ENCODE measurements at regions not wholly inside any gene's neighbourhood (a gene's known extent, or its start where the extent isn't known, plus 50 kb on each side); places are given as distances from the start of the nearest gene placed in this dataset.
"Not testable (repeated sequence)": the region's sequence is repeated elsewhere in the genome, so short reads cannot be mapped to it uniquely, and the experiment has no call there.

GRCh38 chr6:82781620-82782204 lies 283.9 kb downstream of the UBE3D start:
- no peak for DNase-seq
- H3K4me3 Mint-ChIP-seq = no peak overlapping the region
- ATAC-seq = no peak
- H3K27ac Mint-ChIP-seq = no peak overlapping the region
- no peaks in the 10 kb centered on the region for H3K36me3 Mint-ChIP-seq (ENCODE audit: low read depth)
- H3K27me3 Mint-ChIP-seq = no peaks in the 10 kb centered on the region
- H3K9me3 Mint-ChIP-seq = no peaks in the 10 kb centered on the region
- no peaks in the 10 kb centered on the region for H3K4me1 Mint-ChIP-seq

DNA sequence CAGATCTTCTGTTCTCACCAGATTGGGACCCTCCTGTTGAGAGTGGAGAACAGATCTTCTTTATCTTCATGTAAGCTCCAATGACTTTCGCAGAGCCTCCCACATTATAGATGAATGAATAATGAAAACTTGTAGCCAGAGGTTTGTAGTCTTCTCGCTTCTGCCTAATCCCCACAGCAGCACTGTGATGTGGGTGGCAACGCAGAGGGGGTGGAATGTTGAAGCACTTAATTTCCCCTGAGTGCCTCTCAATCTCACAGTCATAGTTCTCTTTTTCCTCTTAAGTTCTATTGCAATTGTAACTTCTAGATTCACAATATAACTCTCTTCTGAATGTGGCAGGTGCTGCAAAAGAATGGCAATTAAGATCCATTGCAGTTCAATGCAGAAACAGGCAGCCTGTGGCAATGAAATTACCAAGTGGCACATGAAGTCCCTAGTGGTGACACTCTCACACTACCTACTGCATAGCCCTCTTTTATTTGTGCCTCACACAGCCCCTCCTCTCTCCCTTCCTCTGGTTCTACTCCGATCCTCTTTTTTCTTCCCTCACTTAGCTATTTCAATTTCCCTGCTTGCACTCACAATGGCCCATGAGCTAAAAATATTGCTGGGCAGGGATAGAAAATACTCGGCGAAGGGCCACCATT lies 281.9 kb downstream of the UBE3D start:
- Mint-ChIP-seq H3K27ac (no peak overlapping the region), H3K36me3 (ENCODE audit: low read depth) (no peaks in the 10 kb centered on the region), H3K27me3 (no peaks in the 10 kb centered on the region), H3K4me1 (no peaks in the 10 kb centered on the region), H3K4me3 (no peak overlapping the region), H3K9me3 (no peaks in the 10 kb centered on the region)
- no peak for DNase-seq
- ATAC-seq = no peak

- Mint-ChIP-seq H3K27ac (no peak overlapping the region), H3K36me3 (ENCODE audit: low read depth) (no peaks in the 10 kb centered on the region), H3K4me1 (no peaks in the 10 kb centered on the region), H3K4me3 (no peak overlapping the region), H3K27me3 (no peaks in the 10 kb centered on the region), H3K9me3 (peaks cover 3% of the 10 kb centered on the region)
- DNase-seq (no peak), ATAC-seq (no peak)
Observed at GRCh38 chr6:82785206-82785605, 280.4 kb downstream of the UBE3D start.

DNA sequence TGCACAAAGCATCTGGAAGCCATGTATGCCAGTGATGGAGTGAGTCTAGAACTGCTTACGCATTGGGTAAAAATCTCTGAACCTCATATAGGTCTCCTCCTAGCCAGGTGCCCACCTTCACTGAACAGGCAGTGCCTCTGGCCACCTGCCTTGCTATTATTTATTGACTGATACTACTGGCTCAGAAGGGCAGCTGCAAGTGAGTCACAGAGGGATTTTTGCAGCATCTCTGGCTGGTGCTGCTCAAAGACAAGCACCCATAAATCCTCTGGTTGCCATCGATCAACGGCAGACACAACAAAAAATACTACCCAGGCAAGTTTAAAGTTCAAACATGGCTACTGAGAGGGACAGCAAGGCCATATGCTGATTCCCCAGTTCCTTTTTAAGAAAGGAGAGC lies 279.4 kb downstream of the UBE3D start:
- Mint-ChIP-seq H3K27ac (no peak overlapping the region), H3K4me3 (no peak overlapping the region), H3K4me1 (no peaks in the 10 kb centered on the region), H3K36me3 (ENCODE audit: low read depth) (no peaks in the 10 kb centered on the region), H3K9me3 (peaks cover 3% of the 10 kb centered on the region), H3K27me3 (no peaks in the 10 kb centered on the region)
- ATAC-seq (no peak), DNase-seq (no peak)

DNA sequence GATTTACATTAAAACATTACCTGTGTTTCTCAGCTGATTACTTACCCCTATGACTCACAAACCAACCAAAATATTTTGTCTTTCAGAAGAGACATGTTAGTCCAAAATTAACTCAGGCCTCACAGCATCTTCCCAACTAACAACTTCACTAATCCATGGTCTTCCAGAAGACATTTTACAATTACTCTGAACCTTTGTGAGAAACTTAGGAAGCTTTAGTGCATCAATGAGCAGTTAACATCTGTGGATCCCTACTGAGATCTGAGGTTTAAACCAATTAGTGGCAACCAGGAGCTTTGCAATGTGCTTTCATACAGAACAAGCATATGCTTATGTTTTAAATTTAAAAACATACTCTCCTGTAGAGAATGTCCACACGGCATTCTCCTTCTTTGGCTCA lies 269.7 kb downstream of the UBE3D start:
- ATAC-seq = no peak
- no peak for DNase-seq
- H3K27ac Mint-ChIP-seq = no peak overlapping the region
- H3K4me3 Mint-ChIP-seq = no peak overlapping the region
- H3K27me3 Mint-ChIP-seq = no peaks in the 10 kb centered on the region
- H3K4me1 Mint-ChIP-seq = no peaks in the 10 kb centered on the region
- H3K36me3 Mint-ChIP-seq (ENCODE audit: low read depth) = no peaks in the 10 kb centered on the region
- H3K9me3 Mint-ChIP-seq = no peaks in the 10 kb centered on the region

DNA sequence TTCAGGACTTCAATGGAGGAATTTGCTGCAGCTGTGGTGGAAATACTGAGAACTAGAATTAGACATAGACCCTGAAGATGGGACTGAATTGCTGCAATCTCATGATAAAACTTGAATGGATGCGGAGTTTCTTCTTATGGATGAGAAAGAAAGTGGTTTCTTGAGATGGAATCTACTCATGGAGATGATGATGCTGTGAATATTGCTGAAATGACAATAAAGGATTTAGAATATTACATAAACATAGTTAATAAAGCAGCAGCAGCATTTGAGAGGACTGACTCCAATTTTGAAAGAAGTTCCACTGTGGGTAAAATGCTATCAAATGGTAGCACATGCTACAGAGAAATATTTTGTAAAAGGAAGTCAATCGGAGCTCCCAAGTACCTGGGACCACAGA lies 264.6 kb downstream of the UBE3D start:
- no peak overlapping the region for H3K4me3 Mint-ChIP-seq
- H3K9me3 Mint-ChIP-seq = peaks cover 14% of the 10 kb centered on the region

GRCh38 chr6:82816243-82816642 lies 249.4 kb downstream of the UBE3D start:
- not testable (repeated sequence) for H3K27ac Mint-ChIP-seq; H3K4me3 Mint-ChIP-seq; H3K9me3 Mint-ChIP-seq; H3K36me3 Mint-ChIP-seq (ENCODE audit: low read depth); H3K27me3 Mint-ChIP-seq; ATAC-seq; H3K4me1 Mint-ChIP-seq; DNase-seq

More for the DNA sequence above, 264.6 kb downstream of the UBE3D start:
- DNase-seq (no peak), ATAC-seq (no peak)
- H3K27me3 Mint-ChIP-seq = no peaks in the 10 kb centered on the region
- no peaks in the 10 kb centered on the region for H3K36me3 Mint-ChIP-seq (ENCODE audit: low read depth)
- no peak overlapping the region for H3K27ac Mint-ChIP-seq
- no peaks in the 10 kb centered on the region for H3K4me1 Mint-ChIP-seq

DNA sequence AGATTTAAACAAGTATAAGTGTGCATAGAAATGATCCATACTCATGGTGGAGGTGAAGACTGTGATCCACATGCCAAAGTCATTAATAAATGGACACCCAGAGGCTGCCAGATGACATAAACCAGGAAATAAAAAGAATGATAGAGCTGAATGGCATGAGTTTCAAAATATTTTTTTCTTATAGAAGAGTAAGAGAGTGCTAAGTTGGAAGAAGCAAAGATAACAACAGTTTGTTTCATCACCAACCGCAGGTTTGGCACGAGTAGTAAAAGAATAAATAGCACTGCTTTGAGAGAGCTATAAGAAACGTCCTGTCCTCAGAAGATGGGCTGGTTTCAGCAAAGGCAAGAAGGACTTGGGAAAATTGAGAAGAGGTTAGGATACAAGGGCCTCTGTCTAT lies 246.9 kb downstream of the UBE3D start:
- Mint-ChIP-seq H3K27me3 (peaks cover 2% of the 10 kb centered on the region), H3K27ac (no peak overlapping the region), H3K9me3 (peaks cover 5% of the 10 kb centered on the region), H3K4me1 (no peaks in the 10 kb centered on the region), H3K4me3 (no peak overlapping the region), H3K36me3 (ENCODE audit: low read depth) (no peaks in the 10 kb centered on the region)
- no peak for DNase-seq
- no peak for ATAC-seq

- Mint-ChIP-seq H3K4me3 (no peak overlapping the region), H3K27ac (no peak overlapping the region), H3K4me1 (no peaks in the 10 kb centered on the region), H3K36me3 (ENCODE audit: low read depth) (no peaks in the 10 kb centered on the region), H3K9me3 (no peaks in the 10 kb centered on the region), H3K27me3 (peaks cover 3% of the 10 kb centered on the region)
- ATAC-seq (no peak), DNase-seq (no peak)
Observed at GRCh38 chr6:82823361-82823760, 242.3 kb downstream of the UBE3D start.

DNA sequence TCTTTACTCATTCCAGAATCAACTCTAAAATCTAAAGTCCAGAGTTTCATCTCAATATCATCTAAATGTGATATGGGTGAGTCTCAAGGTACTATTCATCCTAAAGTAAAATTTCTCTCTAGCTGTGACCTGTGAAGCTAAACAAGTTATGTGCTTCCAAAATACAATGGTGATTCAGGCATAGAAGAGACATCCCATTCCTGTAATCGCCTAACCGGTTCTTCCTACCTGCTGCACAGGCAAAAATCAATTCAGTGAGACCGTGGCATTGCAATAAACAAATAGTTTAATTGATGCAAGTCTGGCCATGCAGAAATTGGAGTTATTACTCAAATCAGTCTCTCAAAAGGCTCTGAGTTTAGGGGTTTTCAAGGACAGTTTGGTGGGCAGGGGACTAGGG lies 232.8 kb downstream of the UBE3D start:
- H3K4me3 Mint-ChIP-seq = no peak overlapping the region
- ATAC-seq = no peak
- H3K36me3 Mint-ChIP-seq (ENCODE audit: low read depth) = no peaks in the 10 kb centered on the region
- H3K4me1 Mint-ChIP-seq = no peaks in the 10 kb centered on the region
- H3K27ac Mint-ChIP-seq = no peak overlapping the region
- no peaks in the 10 kb centered on the region for H3K9me3 Mint-ChIP-seq
- DNase-seq = no peak
- H3K27me3 Mint-ChIP-seq = peaks cover 3% of the 10 kb centered on the region

DNA sequence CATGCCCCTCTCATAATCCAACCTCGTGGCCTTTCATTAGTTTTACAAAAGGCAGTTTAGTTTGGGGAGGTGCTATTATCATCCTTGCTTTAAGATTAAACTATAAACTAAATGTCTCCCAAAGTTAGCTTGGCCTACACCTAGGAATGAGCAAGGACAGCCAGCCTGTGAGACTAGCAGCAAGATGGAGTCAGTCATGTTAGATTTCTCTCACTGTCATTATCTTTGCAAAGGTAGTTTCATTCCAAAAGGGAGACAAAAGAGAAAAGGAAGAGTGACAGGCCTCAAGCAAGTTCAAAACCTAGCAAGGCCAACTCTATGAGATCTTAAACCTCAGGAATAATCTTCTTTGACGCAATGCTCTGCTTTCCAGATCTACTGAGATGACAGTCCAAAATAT lies 232.2 kb downstream of the UBE3D start:
- Mint-ChIP-seq H3K4me3 (no peak overlapping the region), H3K4me1 (no peaks in the 10 kb centered on the region), H3K27ac (no peak overlapping the region), H3K27me3 (no peaks in the 10 kb centered on the region), H3K9me3 (no peaks in the 10 kb centered on the region), H3K36me3 (ENCODE audit: low read depth) (no peaks in the 10 kb centered on the region)
- DNase-seq (no peak), ATAC-seq (no peak)

- DNase-seq (no peak), ATAC-seq (no peak)
- Mint-ChIP-seq H3K9me3 (no peaks in the 10 kb centered on the region), H3K27ac (no peak overlapping the region), H3K4me1 (no peaks in the 10 kb centered on the region), H3K27me3 (no peaks in the 10 kb centered on the region), H3K36me3 (ENCODE audit: low read depth) (no peaks in the 10 kb centered on the region), H3K4me3 (no peak overlapping the region)
Observed at GRCh38 chr6:82836022-82836575, 229.5 kb downstream of the UBE3D start.

GRCh38 chr6:82840571-82840970 lies 225.1 kb downstream of the UBE3D start:
- H3K9me3 Mint-ChIP-seq = no peaks in the 10 kb centered on the region
- no peak overlapping the region for H3K27ac Mint-ChIP-seq
- H3K27me3 Mint-ChIP-seq = peaks cover 1% of the 10 kb centered on the region
- no peaks in the 10 kb centered on the region for H3K36me3 Mint-ChIP-seq (ENCODE audit: low read depth)
- DNase-seq (no peak), ATAC-seq (no peak)
- no peak overlapping the region for H3K4me3 Mint-ChIP-seq
- no peaks in the 10 kb centered on the region for H3K4me1 Mint-ChIP-seq

- H3K27me3 Mint-ChIP-seq = peaks cover 1% of the 10 kb centered on the region
- DNase-seq = no peak
- H3K9me3 Mint-ChIP-seq = no peaks in the 10 kb centered on the region
- no peaks in the 10 kb centered on the region for H3K36me3 Mint-ChIP-seq (ENCODE audit: low read depth)
- no peak overlapping the region for H3K4me3 Mint-ChIP-seq
- no peak for ATAC-seq
- no peak overlapping the region for H3K27ac Mint-ChIP-seq
- no peaks in the 10 kb centered on the region for H3K4me1 Mint-ChIP-seq
Observed at GRCh38 chr6:82841309-82841708, 224.3 kb downstream of the UBE3D start.

Data from activated naive CD8-positive, alpha-beta T cell treated with anti-CD3 and anti-CD28 coated beads, Interleukin-2, amount 50 U/mL, for 24 hours (primary cell).